IMR-90 (cell line): ENCODE measurements at regions not wholly inside any gene's neighbourhood (a gene's known extent, or its start where the extent isn't known, plus 50 kb on each side); places are given as distances from the start of the nearest gene placed in this dataset.

Experiments used
- ATAC-seq: fragments of 200-7000 bp; cut with Tn5 transposase; 2 replicates; pipeline ENCODE4 v1.9.1; 2020; ENCODE audit warnings: low read depth, mild to moderate bottlenecking, moderate library complexity
- BruUV-seq: library from RNA; stranded (reverse); fragments of 400-500 nt; replicated peaks from 2 replicates; lab custom pipeline; 2021; lab: Mats Ljungman, UMichigan
- CTCF ChIA-PET: fragments of 300-600 bp; formaldehyde crosslinking; extraction: SDS; loops from one replicate; lab custom pipeline; 2021; ENCODE audit warnings: antibody characterized with exemption; lab: Yijun Ruan, JAX
- POLR2A ChIA-PET: fragments of 300-600 bp; sonication (Branson Sonifier 250); formaldehyde crosslinking; loops from one replicate; lab custom pipeline; 2022; ENCODE audit warnings: antibody characterized with exemption; ENCODE audit not compliant: unreplicated experiment; lab: Charles Lee
- DNase-seq: peaks from one replicate; pipeline ENCODE4 v3.0.0; 2013
- H2AFZ ChIP-seq: replicated peaks from 2 replicates; pipeline ENCODE3; 2013; ENCODE audit warnings: low read length, mild to moderate bottlenecking; ENCODE audit not compliant: poor library complexity
- H2AK5ac ChIP-seq: 2 replicates; pipeline ENCODE4 v1.6.1; 2013; ENCODE audit warnings: low read depth, low read length, inconsistent platforms
- H2AK9ac ChIP-seq: replicated peaks from 2 replicates; pipeline ENCODE3; 2013; ENCODE audit warnings: mild to moderate bottlenecking, low read depth, low read length, moderate library complexity; ENCODE audit not compliant: poor library complexity
- H2BK120ac ChIP-seq: 2 replicates; pipeline ENCODE4 v1.6.1; 2013; ENCODE audit warnings: low read depth, low read length, inconsistent platforms
- H2BK15ac ChIP-seq: 3 replicates; pipeline ENCODE4 v1.6.1; 2013; ENCODE audit warnings: low read depth, low read length, inconsistent platforms
- H2BK20ac ChIP-seq: 2 replicates; pipeline ENCODE4 v1.6.1; 2013; ENCODE audit warnings: low read depth, mild to moderate bottlenecking, inconsistent platforms, low read length, moderate library complexity
- H2BK5ac ChIP-seq: 2 replicates; pipeline ENCODE4 v1.6.1; 2013; ENCODE audit warnings: mild to moderate bottlenecking, low read depth, low read length, inconsistent platforms; ENCODE audit not compliant: poor library complexity, severe bottlenecking
- H3K14ac ChIP-seq: replicated peaks from 2 replicates; pipeline ENCODE4 v1.6.1; 2013; ENCODE audit warnings: low read depth, low read length, inconsistent platforms
- H3K18ac ChIP-seq: 2 replicates; pipeline ENCODE4 v1.6.1; 2013; ENCODE audit warnings: low read depth, low read length, control low read depth
- H3K23ac ChIP-seq: 2 replicates; pipeline ENCODE4 v1.6.1; 2013; ENCODE audit warnings: low read depth, low read length, inconsistent platforms
- H3K27ac ChIP-seq: 2 replicates; pipeline ENCODE4 v1.5.1; 2013; ENCODE audit warnings: mild to moderate bottlenecking, control low read depth, low read length; ENCODE audit not compliant: insufficient read depth
- H3K27me3 ChIP-seq: 2 replicates; pipeline ENCODE4 v1.6.1; 2013; ENCODE audit warnings: low read length; ENCODE audit not compliant: control insufficient read depth, insufficient read depth
- H3K36me3 ChIP-seq: 2 replicates; pipeline ENCODE4 v1.6.1; 2013; ENCODE audit warnings: low read length, mixed read lengths; ENCODE audit not compliant: control insufficient read depth, insufficient read depth
- H3K4ac ChIP-seq: 2 replicates; pipeline ENCODE4 v1.6.1; 2013; ENCODE audit warnings: low read depth, low read length, inconsistent platforms
- H3K4me1 ChIP-seq: 2 replicates; pipeline ENCODE4 v1.6.1; 2013; ENCODE audit warnings: low read length, mixed read lengths; ENCODE audit not compliant: control insufficient read depth, insufficient read depth
- H3K4me2 ChIP-seq: 2 replicates; pipeline ENCODE4 v1.6.1; 2013; ENCODE audit warnings: low read depth, mild to moderate bottlenecking, control low read depth, low read length, moderate library complexity
- H3K4me3 ChIP-seq: 2 replicates; pipeline ENCODE4 v1.5.1; 2013; ENCODE audit warnings: low read depth, mild to moderate bottlenecking, control low read depth, low read length, moderate library complexity; ENCODE audit not compliant: insufficient read depth
- H3K56ac ChIP-seq: 2 replicates; pipeline ENCODE4 v1.6.1; 2013; ENCODE audit warnings: low read length, inconsistent platforms; ENCODE audit not compliant: insufficient read depth; ENCODE audit errors: extremely low read depth
- H3K79me1 ChIP-seq, 2 experiments: 2 replicates each; pipeline ENCODE4 v1.6.1; 2013; ENCODE audit warnings: low read length in 2 of 2, inconsistent platforms in 1 of 2, low read depth in 1 of 2
- H3K9ac ChIP-seq: 2 replicates; pipeline ENCODE4 v1.6.1; 2013; ENCODE audit warnings: low read depth, low read length, control low read depth
- H3K9me1 ChIP-seq: 2 replicates; pipeline ENCODE4 v1.6.1; 2013; ENCODE audit warnings: low read length, inconsistent platforms; ENCODE audit not compliant: insufficient read depth
- H3K9me3 ChIP-seq: 2 replicates; pipeline ENCODE4 v1.6.1; 2013; ENCODE audit warnings: low read length; ENCODE audit not compliant: control insufficient read depth, insufficient read depth
- H4K20me1 ChIP-seq: 2 replicates; pipeline ENCODE4 v1.6.1; 2013; ENCODE audit warnings: low read length, inconsistent platforms; ENCODE audit not compliant: insufficient read depth
- H4K5ac ChIP-seq: 2 replicates; pipeline ENCODE4 v1.6.1; 2013; ENCODE audit warnings: mild to moderate bottlenecking, low read depth, low read length, control low read depth
- H4K8ac ChIP-seq, 2 experiments: 2 replicates each; pipeline ENCODE4 v1.6.1; 2013; ENCODE audit warnings: low read depth in 2 of 2, low read length in 2 of 2, control low read depth in 1 of 2, inconsistent platforms in 1 of 2
- H4K91ac ChIP-seq: 2 replicates; pipeline ENCODE4 v1.6.1; 2013; ENCODE audit warnings: low read depth, low read length, inconsistent platforms; ENCODE audit not compliant: insufficient read depth
- BHLHE40 ChIP-seq: fragments of 150-350 bp; IDR thresholded peaks from 2 replicates; pipeline ENCODE4 v1.6.1; 2016; ENCODE audit warnings: mild to moderate bottlenecking, low read depth, low read length
- CEBPB ChIP-seq: IDR thresholded peaks from 2 replicates; pipeline ENCODE4 v1.6.1; 2012; ENCODE audit warnings: low read depth, low read length, improper control_type of control experiment
- CHD1 ChIP-seq: IDR thresholded peaks from 2 replicates; pipeline ENCODE4 v1.6.1; 2012; ENCODE audit warnings: low read depth, low read length, improper control_type of control experiment
- CTCF ChIP-seq: conservative IDR thresholded peaks from 2 replicates; pipeline ENCODE4 v1.5.1; 2012; ENCODE audit warnings: mild to moderate bottlenecking, low read depth, low read length, improper control_type of control experiment
- ELK1 ChIP-seq: fragments of 150-350 bp; IDR thresholded peaks from 2 replicates; pipeline ENCODE4 v1.6.1; 2016; ENCODE audit warnings: low read depth, mild to moderate bottlenecking, low read length, moderate library complexity, borderline replicate concordance
- FOS ChIP-seq: fragments of 150-350 bp; IDR thresholded peaks from 2 replicates; pipeline ENCODE4 v1.6.1; 2016; ENCODE audit warnings: low read depth, low read length
- MAFK ChIP-seq: IDR thresholded peaks from 2 replicates; pipeline ENCODE4 v1.6.1; 2012; ENCODE audit warnings: low read depth, low read length, improper control_type of control experiment
- MAZ ChIP-seq: IDR thresholded peaks from 2 replicates; pipeline ENCODE4 v1.6.1; 2012; ENCODE audit warnings: low read depth, mild to moderate bottlenecking, low read length, improper control_type of control experiment, moderate library complexity, borderline replicate concordance
- MXI1 ChIP-seq: IDR thresholded peaks from 2 replicates; pipeline ENCODE4 v1.6.1; 2012; ENCODE audit warnings: low read depth, mild to moderate bottlenecking, low read length, moderate library complexity, borderline replicate concordance
- NFE2L2 ChIP-seq: fragments of 150-350 bp; IDR thresholded peaks from 2 replicates; pipeline ENCODE4 v1.6.1; 2016; ENCODE audit warnings: low read depth, mild to moderate bottlenecking, low read length
- POLR2A ChIP-seq: IDR thresholded peaks from 2 replicates; pipeline ENCODE4 v1.6.1; 2012; ENCODE audit warnings: mild to moderate bottlenecking, low read depth, low read length
- RAD21 ChIP-seq: IDR thresholded peaks from 2 replicates; pipeline ENCODE4 v1.6.1; 2012; ENCODE audit warnings: low read length, improper control_type of control experiment
- RCOR1 ChIP-seq: IDR thresholded peaks from 2 replicates; pipeline ENCODE4 v1.6.1; 2012; ENCODE audit warnings: mild to moderate bottlenecking, low read length, improper control_type of control experiment; ENCODE audit not compliant: insufficient replicate concordance
- RFX5 ChIP-seq: IDR thresholded peaks from 2 replicates; pipeline ENCODE4 v1.8.0; 2012; ENCODE audit warnings: low read depth, mild to moderate bottlenecking, low read length, moderate library complexity
- SMC3 ChIP-seq: fragments of 150-350 bp; IDR thresholded peaks from 2 replicates; pipeline ENCODE4 v1.6.1; 2016; ENCODE audit warnings: low read depth, mild to moderate bottlenecking, antibody characterized with exemption, low read length, moderate library complexity
- USF2 ChIP-seq: fragments of 150-350 bp; IDR thresholded peaks from 2 replicates; pipeline ENCODE4 v1.6.1; 2017; ENCODE audit warnings: mild to moderate bottlenecking, antibody characterized with exemption, low read length, low read depth
- WGBS, 2 experiments: methylation state at CpG; one replicate each; pipeline versions ENCODE4 v1.1.5 to v1.1.7; 2013; ENCODE audit warnings: missing lambda C conversion rate in 2 of 2; ENCODE audit not compliant: insufficient read length in 1 of 2; ENCODE audit errors: extremely low coverage in 2 of 2; 5-methylcytosine and 5-hydroxymethylcytosine counted together
- dilution Hi-C: fragments of 300-500 bp; cut with HindIII; formaldehyde crosslinking; loops from one replicate; pipeline ENCODE4 v1.14.3; 2018; ENCODE audit warnings: low sequenced_read_pairs; ENCODE audit not compliant: unreplicated experiment
- in situ Hi-C: fragments of 300-500 bp; cut with MboI; formaldehyde crosslinking; loops from 3 replicates; pipeline ENCODE4 v1.14.3; 2019; ENCODE audit warnings: low sequenced_read_pairs, inconsistent platforms, mixed read lengths
- intact Hi-C: fragments of 100-400 bp; cut with micrococcal nuclease; formaldehyde crosslinking; loops from 2 replicates; pipeline ENCODE4 v1.10.0; 2022

- H3K4me1 ChIP-seq = no peaks in the 10 kb centered on the region
- ChIA-PET CTCF (no interaction called here), POLR2A (no interaction called here)
- no peak overlapping the region for H3K27ac ChIP-seq
- no peak overlapping the region for H2AK9ac ChIP-seq
- dilution Hi-C loops = no loop called here
- H3K36me3 ChIP-seq = no peaks in the 10 kb centered on the region
- no peak overlapping the region for H3K4me2 ChIP-seq
- H3K9ac ChIP-seq = no peak overlapping the region
- no peak overlapping the region for H2BK15ac ChIP-seq
- H3K27me3 ChIP-seq = no peaks in the 10 kb centered on the region
- no TSS peak for BruUV-seq
- no peak overlapping the region for H2AFZ ChIP-seq
- no peak overlapping the region for H2BK5ac ChIP-seq
- peaks cover 5% of the 10 kb centered on the region; the same call in 1 of the 2 replicates for H3K9me3 ChIP-seq
- H3K79me1 ChIP-seq = no peaks in the 10 kb centered on the region
- no peak overlapping the region for H3K4ac ChIP-seq
- H2BK20ac ChIP-seq = no peak overlapping the region
- H3K56ac ChIP-seq = no peak overlapping the region
- no peak overlapping the region for H2AK5ac ChIP-seq
- no peaks in the 10 kb centered on the region for H3K9me1 ChIP-seq
- H3K4me3 ChIP-seq = no peak overlapping the region
- H3K18ac ChIP-seq = no peak overlapping the region
- no peak overlapping the region for H4K8ac ChIP-seq
- no peak overlapping the region for H2BK120ac ChIP-seq
- H3K14ac ChIP-seq = no peak overlapping the region
- H4K20me1 ChIP-seq = no peaks in the 10 kb centered on the region
- H3K23ac ChIP-seq = no peak overlapping the region
- ATAC-seq (no peak), DNase-seq (no peak)
- intact Hi-C loops = loop anchor here (10.0 kb wide), 1 partner anchor 581 kb away; no protein-coding TSS in a partner anchor
- H4K5ac ChIP-seq = no peak overlapping the region
- in situ Hi-C loops = no loop called here
- no CpG with 5 or more reads among the region's 1 CpG for WGBS, 2 experiments
- H4K91ac ChIP-seq = no peak overlapping the region
- TF ChIP-seq RAD21 = no peak
- TF ChIP-seq MXI1 = no peak
- TF ChIP-seq BHLHE40 = no peak
- no peak for TF ChIP-seq CTCF
- TF ChIP-seq RCOR1 = no peak
- TF ChIP-seq CEBPB = no peak
- TF ChIP-seq NFE2L2 = no peak
- TF ChIP-seq CHD1 = no peak
- no peak for TF ChIP-seq RFX5
- TF ChIP-seq SMC3 = no peak
- TF ChIP-seq MAZ = no peak
- no peak for TF ChIP-seq POLR2A
- TF ChIP-seq MAFK = no peak
- TF ChIP-seq ELK1 = no peak
- no peak for TF ChIP-seq FOS
- TF ChIP-seq USF2 = no peak
These were observed 366.1 kb upstream of the MPDZ start for GRCh38 chr9:13645557-13645956.
